GM12891 (cell line): ENCODE measurements at regions not wholly inside any gene's neighbourhood (a gene's known extent, or its start where the extent isn't known, plus 50 kb on each side); places are given as distances from the start of the nearest gene placed in this dataset.

Experiments used
- POLR2A ChIP-seq: IDR thresholded peaks from 2 replicates; pipeline ENCODE4 v1.6.1; 2011; ENCODE audit warnings: low read depth, low read length, control low read depth
- POLR2AphosphoS5 ChIP-seq: IDR thresholded peaks from 2 replicates; pipeline ENCODE4 v1.6.1; 2011; ENCODE audit warnings: low read depth, low read length, control low read depth
- SPI1 ChIP-seq: IDR thresholded peaks from 2 replicates; pipeline ENCODE4 v1.6.1; 2011; ENCODE audit warnings: low read depth, low read length, control low read depth
- TAF1 ChIP-seq: IDR thresholded peaks from 2 replicates; pipeline ENCODE4 v1.6.1; 2011; ENCODE audit warnings: low read depth, low read length, control low read depth

DNA sequence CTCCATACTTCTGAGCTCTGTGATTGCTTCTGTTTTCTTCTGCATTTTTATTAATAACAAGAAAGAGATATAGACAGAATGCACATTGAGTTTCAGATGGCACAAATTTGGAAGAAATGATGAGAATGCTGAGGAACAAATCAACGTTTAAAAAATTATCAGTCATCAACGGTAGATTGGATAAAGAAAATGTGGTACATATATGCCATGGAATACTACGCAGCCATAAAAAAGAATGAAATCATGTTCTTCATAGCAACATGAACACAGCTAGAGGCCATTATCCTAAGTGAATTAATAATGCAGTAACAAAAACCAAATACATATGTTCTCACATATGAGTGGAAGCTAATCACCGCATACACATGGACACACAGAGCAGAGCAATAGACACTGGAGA, 81.8 kb downstream of the DUSP6 start:
- TF ChIP-seq TAF1, result no peak
- no peak for TF ChIP-seq POLR2A
- no peak for TF ChIP-seq POLR2AphosphoS5
- no peak for TF ChIP-seq SPI1
